HG02798 (cell line): ENCODE measurements at regions not wholly inside any gene's neighbourhood (a gene's known extent, or its start where the extent isn't known, plus 50 kb on each side); places are given as distances from the start of the nearest gene placed in this dataset.

ENCODE experiments used
- ATAC-seq: cut with Tn5 transposase; IDR thresholded peaks from one replicate; pipeline ENCODE4 v1.9.1; 2021; ENCODE audit warnings: mild to moderate bottlenecking; ENCODE audit not compliant: unreplicated experiment, poor library complexity

DNA sequence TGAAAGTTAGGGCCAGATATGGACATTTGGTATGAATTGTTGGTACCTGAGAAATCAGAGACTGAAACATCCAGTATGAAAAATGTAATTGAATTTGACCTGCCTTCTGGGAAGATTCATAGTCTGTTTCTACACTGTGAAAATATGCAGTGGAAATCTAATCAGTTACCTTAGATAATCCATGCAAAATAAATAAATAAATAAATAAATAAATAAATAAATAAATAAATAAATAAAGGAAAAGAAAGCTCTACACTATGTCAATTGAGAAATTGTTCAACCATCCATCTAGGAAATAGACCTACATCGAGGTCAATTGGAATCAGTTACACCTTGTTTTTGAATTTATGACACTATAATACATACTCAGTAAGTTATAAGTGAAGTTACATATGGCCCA, 252.3 kb downstream of the VGLL3 start:
- no peak for ATAC-seq

DNA sequence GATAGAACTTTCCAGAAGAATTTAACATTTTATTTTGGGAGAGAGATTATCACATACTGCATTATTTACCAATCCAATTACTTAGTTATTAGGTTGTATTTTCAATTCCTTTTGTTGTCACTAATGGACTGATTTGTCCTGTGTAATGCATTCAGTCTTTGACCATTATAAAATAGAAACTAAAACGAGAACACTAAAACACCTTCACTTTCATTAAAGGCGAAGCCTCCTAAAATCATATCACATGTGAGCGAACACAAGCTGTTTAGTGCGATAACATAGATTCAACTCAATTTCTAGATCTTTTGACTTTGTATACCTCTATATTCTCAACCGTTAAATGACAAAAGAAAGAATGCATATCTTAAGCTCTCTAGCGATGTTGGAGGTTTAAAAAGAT, 253.4 kb downstream of the VGLL3 start:
- no peak for ATAC-seq

DNA sequence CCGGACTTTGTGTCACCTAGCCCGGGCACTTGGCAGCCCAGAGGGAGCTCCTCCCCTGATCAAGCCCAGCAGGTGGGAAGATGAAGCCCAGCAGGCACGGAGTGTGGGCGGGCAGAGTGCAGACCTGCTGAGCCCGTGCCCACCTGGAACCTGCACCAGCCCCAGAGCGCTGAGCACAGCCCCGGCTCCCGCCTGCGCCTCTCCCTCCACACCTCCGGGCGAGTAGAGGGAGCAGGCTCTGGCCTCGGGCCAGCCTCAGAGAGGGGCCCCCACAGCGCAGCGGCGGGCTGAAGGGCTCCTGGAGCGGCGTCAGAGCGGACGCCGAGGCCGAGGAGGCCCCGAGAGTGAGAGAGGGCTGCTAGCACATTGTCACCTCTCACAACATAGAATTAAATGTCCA, 257.7 kb downstream of the VGLL3 start:
- ATAC-seq: no peak

DNA sequence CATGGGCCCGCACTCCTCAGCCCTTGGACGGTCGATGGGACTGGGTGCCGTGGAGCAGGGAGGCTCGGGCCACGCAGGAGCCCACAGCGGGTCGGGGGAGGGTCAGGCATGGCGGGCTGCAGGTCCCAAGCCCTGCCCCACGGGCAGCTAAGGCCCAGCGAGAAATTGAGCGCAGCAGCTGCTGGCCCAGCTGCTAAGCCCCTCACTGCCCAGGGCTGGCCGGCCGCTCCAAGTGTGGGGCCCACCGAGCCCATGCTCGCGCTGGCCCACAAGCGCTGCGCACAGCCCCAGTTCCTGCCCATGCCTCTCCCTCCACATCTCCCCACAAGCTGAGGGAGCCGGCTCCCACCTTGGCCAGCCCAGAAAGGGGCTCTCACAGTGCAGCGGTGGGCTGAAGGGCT, 259.4 kb downstream of the VGLL3 start:
- no peak for ATAC-seq

DNA sequence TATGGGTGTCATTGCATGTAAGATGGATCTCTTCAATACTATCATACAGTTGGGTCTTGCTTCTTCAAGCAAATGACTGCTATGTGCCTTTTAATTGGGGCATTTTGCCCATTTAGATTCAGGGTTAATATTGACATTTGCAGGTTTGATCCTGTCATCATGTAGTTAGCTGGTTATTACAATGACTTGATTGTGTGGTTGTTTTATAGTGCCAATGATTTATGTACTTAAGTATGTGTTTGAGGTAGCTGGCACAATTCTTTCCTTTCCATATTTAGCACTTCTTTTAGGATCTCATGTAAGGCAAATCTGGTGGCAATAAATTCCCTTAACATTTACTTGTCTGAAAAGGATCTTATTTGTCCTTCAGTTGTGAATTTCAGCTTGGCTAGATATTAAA, 267.5 kb downstream of the VGLL3 start:
- no peak for ATAC-seq

DNA sequence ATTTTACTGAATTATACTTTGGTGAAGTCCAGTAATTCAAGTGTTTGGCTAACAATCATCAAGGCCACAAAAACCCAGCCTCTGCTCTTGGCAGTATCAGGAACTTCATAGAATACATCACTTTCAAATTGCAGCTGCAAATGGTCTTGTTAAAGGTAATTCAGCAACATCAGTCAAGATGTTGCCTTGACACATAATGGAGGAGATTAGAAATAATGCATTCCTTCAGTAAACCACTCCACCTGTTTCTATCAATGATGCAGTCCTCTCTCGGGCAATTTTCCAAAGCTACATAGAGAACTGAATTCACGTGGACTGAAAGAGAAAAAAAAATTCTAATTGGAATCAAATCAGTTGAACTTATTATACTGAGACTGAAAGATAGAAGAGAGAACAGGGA, 279.3 kb downstream of the VGLL3 start:
- no peak for ATAC-seq

DNA sequence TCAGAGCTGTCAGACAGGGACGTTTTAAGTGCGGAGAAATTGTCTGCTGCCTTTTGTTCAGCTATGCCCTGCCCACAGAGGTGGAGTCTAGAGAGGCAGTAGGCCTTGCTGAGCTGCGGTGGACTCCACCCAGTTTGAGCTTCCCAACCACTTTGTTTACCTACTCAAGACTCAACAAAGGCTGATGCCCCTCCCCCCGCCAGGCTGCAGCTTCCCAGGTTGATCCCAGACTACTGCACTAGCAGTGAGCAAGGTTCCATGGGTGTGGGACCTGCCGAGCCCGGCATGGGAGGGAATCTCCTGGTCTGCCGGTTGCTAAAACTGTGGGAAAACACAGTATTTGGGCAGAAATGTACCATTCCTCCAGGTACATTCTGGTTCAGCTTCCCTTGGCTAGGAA, 282.1 kb downstream of the VGLL3 start:
- no peak for ATAC-seq

DNA sequence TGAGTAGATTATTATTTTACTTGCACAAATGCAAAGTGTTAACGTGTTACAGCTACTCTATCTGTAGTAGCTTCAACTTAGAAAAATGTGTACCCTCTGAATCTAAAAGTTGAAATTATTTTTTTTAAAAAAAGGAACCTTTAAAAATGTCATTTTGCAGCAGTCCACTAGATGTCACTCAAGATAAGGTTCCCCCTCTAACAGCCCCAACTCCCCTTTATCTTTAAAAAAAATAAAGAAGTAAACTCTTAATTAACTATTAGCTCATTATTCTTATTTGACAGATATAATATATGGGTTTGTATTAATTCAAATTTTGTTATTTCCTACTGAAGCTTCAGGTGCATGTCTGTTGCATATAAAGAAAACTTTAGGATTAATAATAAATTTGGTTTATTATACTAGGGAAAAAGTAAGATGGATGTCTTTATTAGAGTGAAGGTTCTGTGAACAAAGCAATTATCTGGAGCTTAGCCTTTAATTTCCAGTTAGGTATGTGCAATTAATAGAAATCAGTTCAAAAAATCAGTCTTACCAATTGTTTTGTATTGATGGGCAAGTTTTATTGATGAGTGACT, 288.5 kb downstream of the VGLL3 start:
- ATAC-seq: no peak

DNA sequence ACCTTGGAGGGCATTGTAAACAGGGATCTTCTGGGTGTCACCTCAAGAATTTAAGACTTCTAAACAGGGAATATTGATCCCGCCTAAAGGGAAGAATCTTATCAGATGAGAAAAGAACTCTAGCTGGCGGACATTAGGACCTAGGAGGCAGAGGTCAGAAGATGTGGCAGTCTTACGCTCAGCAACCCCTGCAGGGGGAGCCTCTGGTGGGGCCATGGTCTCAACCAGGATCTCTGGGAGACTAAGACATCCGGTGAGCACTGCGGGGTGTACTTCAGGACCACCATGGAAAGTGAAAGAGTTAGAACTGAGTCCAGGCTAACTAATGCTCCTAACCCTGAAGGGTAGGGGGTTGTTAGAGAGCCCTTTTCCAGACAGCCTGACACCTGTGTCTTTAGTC, 295.2 kb downstream of the VGLL3 start:
- no peak for ATAC-seq

DNA sequence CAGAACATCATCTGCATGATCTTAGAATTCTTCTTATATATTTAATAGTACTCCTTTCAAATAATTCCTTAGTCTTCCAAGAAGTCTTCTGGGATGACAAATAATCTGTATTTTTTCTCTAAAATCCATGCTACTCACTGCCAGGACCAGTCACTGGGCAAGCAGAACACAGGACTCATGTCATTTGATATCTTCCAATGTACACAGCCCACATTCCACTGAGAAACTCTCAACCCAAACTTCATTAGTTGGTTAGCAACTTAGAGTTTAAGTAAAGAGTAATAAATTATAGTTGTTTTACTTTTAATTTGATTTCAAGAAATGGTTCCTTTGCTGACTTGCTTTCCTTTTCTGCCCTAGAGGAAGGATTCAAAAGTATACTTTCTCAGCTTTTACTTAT, 317.0 kb downstream of the VGLL3 start:
- no peak for ATAC-seq

DNA sequence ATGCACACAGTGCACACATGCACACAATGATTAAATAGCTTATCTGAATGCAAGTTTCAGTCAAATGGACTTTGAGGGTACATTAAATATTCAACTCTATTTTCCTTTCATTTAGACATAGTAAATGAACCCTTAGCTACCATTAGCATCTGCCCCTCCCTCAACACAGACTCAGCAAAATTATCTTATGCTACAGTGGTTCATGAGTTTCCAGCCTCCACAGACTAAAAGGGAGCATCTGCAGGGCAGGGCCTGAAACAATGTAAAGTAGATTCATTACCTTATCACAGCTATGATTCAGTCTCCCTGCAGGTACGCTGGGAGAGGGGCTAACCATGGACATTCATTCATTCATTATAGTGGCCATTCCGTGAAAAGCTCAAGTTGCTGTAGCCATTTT, 329.1 kb downstream of the VGLL3 start:
- ATAC-seq: no peak

DNA sequence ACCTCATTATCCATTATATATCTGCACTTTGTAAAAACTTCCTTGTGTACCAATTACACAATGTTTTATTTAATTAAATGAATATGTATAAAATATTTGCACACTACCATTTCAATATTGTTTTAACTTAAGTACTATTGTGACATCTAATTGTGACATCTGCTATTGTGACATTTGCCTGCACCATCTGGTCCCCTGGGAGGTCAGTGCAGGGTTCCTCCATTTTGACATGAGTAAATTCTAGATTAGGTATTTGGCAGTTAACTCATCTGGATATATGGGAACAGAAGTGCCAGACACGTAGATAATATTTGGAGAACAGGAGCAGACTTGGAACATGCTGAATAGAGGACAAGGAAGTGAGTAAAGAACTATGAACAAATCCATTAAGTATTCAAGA, 332.1 kb downstream of the VGLL3 start:
- no peak for ATAC-seq

DNA sequence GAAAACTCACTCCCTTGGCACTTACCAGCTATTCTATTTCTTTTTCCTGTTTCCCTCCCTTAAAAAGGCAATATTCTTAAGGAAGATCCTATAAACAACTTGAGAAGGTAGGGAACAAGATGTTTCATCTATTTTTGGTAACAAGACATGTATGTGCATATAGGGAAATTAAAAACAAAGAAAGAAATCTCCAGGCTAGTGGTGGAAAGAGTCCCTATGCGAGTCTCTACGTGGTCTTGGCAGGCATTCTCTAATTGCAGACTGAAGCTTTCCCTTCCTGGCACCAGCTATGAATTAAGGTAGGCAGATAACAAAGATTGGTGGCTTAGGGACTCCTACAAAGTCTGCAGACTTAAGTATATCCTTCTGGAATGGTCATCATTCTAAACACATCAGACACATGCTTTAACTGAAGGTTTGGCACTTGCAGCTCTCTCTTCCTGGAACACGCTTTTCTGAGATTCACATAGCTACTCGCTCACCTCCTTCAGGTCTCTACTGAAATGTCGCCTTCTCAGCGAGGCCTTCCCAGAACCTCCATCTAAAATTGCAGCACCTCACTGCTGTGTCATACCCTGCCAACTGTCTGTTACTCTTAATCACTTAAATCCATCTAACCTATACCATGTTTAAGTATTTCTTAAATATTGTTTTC, 336.0 kb downstream of the VGLL3 start:
- no peak for ATAC-seq

DNA sequence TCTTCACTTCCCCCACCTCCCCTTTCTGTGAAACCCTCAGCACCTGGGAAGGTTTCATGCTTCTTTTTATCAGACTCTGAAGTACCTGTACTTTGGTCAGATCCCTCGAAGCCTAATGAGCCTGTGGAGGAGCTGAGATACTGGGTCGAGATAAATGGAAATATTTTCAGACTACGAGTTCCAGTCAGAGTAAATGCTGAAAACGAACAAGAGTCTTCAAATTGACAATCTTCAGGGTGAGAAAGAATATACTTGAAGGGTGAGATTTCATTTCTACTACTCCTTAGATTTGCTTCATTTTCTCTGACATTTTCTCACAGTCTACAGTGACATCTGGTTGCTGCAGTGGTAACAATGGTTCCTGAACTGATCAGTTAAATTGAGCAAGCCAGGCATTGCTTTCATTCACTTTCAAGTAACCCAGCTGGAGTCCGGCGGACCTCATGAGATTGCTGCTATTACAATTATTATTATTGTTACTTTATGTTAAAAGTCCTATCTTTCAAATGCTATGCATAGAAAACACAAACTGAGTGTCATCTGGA, 337.2 kb downstream of the VGLL3 start:
- no peak for ATAC-seq

DNA sequence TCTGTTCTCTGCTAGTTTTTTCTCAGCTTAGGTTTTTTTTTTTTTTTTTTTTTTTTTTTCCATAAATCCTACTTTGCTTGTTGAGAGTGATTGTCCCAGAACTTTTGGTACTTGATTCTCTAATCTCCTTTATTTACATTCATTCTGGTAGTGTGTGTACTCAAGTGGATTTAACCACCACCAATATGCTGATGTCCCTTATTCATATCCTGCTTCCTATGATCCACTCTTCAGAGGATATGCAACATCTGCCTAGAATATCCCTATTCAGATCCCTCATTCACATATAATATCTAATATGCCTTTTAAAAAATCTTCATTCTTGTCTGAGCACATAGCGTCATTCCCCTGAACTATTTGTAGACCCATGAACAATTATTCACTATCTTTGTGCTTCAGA, 342.9 kb downstream of the VGLL3 start:
- ATAC-seq: no peak

DNA sequence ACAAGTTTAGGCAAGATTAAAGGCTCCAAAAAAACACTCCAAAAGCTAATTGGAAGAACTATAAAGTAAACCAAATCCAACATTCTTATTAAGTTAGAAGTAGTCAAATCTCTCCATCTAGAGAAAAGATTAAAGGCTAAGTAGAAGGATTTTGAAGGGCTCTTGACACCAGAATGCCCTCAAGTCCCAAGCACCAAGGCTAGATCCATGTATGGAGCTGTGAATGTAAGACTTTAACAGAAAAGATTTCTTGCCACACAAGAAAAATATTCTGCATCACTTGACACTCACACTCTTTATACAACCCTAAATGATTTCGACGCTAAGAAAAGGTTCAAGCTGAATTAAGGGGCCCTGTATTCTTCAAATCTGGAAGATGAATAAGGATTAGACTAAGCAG, 345.2 kb downstream of the VGLL3 start:
- no peak for ATAC-seq

DNA sequence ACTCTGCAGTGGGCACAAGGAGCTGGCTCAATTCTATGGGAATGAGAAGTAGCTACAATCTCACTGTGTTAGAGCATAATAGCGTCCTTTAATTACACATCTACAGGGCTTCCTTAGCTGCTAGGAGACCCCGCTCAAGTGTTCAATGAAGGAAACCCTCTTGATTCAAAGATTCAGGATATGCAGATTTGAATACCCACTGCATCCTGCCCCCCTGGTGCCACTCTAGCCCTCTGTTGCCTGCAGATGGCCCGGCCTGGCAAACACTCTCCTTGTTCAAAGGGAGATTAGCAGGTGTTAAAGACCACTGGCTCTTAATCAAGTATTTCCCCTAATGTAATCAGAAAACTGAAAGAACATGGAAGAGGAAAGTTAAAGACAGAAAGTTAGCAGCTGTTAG, 356.6 kb downstream of the VGLL3 start:
- no peak for ATAC-seq

DNA sequence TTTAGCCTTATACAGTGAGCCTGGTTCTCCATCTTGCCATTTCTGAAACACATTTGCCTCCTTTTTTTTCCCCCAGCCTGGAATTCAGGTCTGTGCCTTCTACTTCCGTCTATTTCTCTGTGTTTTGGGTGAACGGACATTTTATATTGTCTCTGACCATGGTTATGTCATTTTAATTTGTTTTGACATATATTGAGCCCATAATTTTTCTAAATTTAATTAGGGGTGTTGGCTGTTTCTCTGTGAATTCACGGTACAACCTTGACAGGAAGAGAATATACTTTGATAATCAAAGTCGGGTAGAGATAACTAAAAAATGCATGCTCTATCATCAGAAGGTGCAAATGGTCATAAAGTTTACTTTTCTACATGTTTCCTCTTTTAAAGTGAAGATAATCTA, 361.4 kb downstream of the VGLL3 start:
- no peak for ATAC-seq

DNA sequence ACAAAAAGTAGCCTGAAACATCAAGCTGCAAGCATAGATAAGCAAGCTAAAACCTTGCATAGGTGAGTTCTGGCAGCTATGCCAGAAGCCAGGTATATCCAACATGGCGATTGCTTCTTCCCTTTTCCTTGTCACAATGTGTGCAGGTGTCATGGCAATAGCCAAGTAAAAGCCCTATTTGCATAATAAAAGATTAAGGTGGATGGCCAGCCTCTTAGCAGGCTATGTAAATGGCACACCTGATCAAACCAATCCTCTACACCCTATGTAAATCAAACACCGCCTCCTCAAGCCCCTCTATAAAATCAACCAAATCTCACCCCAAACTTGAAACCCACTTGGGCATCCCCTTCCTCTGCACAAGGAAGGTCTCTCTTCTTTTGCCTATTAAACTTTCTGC, 366.8 kb downstream of the VGLL3 start:
- no peak for ATAC-seq

DNA sequence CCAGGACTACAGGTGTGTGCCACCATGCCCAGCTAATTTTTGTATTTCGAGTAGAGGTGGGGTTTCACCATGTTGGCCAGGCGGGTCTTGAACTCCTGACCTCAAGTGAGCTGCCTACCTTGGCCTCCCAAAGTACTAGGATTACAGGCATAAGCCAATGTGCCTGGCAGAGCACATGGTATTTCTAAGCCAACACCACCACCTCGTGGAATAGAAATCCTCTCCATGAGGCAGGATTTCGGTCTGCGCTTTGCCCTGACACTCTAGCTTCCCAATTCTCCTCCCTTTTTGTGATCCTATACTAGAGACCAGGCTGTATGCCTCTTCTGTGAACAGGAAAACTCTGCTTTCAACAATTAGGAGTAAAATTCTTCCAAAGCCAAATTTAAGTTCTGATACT, 372.2 kb downstream of the VGLL3 start:
- no peak for ATAC-seq

DNA sequence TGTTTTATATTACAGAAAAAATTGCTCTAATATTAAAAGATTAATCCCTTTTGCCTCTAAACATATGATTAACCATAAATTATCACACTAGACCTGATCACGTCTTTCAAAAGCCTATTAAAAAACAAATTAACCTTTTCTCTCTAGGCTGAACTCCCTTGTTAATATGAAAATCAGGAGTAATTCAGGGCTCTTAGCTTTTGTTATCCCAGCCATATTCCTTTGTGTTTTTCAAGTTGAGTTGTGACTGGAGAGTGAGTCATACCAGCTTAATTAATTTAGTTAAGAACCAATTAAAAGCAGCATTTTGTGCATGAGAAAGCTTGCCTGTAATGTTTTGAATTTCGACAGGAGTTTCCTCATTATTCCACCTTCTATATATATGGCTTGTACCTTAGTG, 385.8 kb downstream of the VGLL3 start:
- ATAC-seq: no peak

DNA sequence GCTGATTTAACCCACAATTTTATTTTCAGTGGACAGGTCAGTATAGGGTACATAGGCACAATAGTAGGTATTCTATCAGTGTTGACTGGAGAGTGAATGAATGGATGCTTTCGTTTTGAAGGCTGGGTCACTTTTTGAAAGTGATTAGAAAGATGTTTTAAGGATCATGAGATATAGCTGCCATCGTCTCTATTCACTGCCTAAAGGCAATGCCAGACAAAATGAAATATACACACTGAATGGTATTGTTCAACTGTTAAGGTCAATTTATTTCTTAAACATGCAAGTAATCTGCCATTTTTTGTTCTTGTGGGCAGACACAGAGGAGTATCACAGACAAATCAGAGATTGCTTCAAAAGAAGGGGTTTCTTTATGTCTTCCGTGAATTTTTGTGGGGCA, 395.3 kb downstream of the VGLL3 start:
- ATAC-seq: no peak
